HEK293 (cell line): ENCODE measurements at regions not wholly inside any gene's neighbourhood (a gene's known extent, or its start where the extent isn't known, plus 50 kb on each side); places are given as distances from the start of the nearest gene placed in this dataset.

Experiments
- CTCF ChIA-PET: fragments of 350-600 bp; formaldehyde crosslinking; extraction: SDS; loops from one replicate; lab custom pipeline; 2021; ENCODE audit warnings: antibody characterized with exemption; lab: Yijun Ruan, JAX
- POLR2A ChIA-PET: fragments of 300-600 bp; formaldehyde crosslinking; extraction: SDS; loops from one replicate; lab custom pipeline; 2020; ENCODE audit warnings: antibody characterized with exemption, inconsistent platforms; lab: Yijun Ruan, JAX
- H3K27ac ChIP-seq: fragments of 200-500 bp; sonication (Bioruptor generic); 2 replicates; pipeline ENCODE4 v1.5.1; 2014; ENCODE audit warnings: low read depth, low read length, control low read depth, inconsistent platforms; ENCODE audit errors: extremely low read depth
- H3K36me3 ChIP-seq, 2 experiments: fragments of 200-500 bp in 1 of 2; sonication (Bioruptor generic) in 1 of 2; 1 replicate in 1 of 2; 2 replicates in 1 of 2; pipeline ENCODE4 v1.5.1; 2014 to 2017; ENCODE audit warnings: inconsistent platforms in 2 of 2, low read length in 2 of 2; ENCODE audit not compliant: control insufficient read depth in 2 of 2, insufficient read depth in 1 of 2
- H3K4me1 ChIP-seq: fragments of 200-500 bp; sonication (Bioruptor generic); 2 replicates; pipeline ENCODE4 v1.5.1; 2014; ENCODE audit warnings: mild to moderate bottlenecking, low read length, inconsistent platforms; ENCODE audit not compliant: control insufficient read depth, insufficient read depth
- H3K4me3 ChIP-seq: 2 replicates; pipeline ENCODE4 v1.5.1; 2011; ENCODE audit warnings: low read depth, mild to moderate bottlenecking, control low read depth, low read length, moderate library complexity
- H3K9me3 ChIP-seq: fragments of 200-500 bp; sonication (Bioruptor generic); 2 replicates; pipeline ENCODE4 v1.5.1; 2014; ENCODE audit warnings: low read depth, low read length, inconsistent platforms; ENCODE audit not compliant: control insufficient read depth, insufficient read depth
- MZF1 ChIP-seq: fragments of 450-650 bp; formaldehyde crosslinking; IDR thresholded peaks from 2 replicates; pipeline ENCODE4 v1.5.1; 2017; ENCODE audit warnings: missing biosample characterization, missing genetic modification characterization, borderline replicate concordance
- ZBTB17 ChIP-seq: fragments of 450-650 bp; formaldehyde crosslinking; IDR thresholded peaks from 2 replicates; pipeline ENCODE4 v1.5.1; 2016; ENCODE audit warnings: missing biosample characterization, missing genetic modification characterization
- ZBTB49 ChIP-seq: fragments of 450-650 bp; formaldehyde crosslinking; IDR thresholded peaks from 2 replicates; pipeline ENCODE4 v1.5.1; 2016; ENCODE audit warnings: missing biosample characterization, missing genetic modification characterization, low read depth
- ZBTB8A ChIP-seq: fragments of 450-650 bp; formaldehyde crosslinking; IDR thresholded peaks from 2 replicates; pipeline ENCODE4 v1.5.1; 2016; ENCODE audit warnings: missing biosample characterization, missing genetic modification characterization
- ZFHX2 ChIP-seq: fragments of 450-650 bp; formaldehyde crosslinking; conservative IDR thresholded peaks from 2 replicates; pipeline ENCODE4 v1.5.1; 2016; ENCODE audit warnings: missing biosample characterization, missing genetic modification characterization
- ZFP3 ChIP-seq: fragments of 450-650 bp; formaldehyde crosslinking; IDR thresholded peaks from 2 replicates; pipeline ENCODE4 v1.5.1; 2016; ENCODE audit warnings: low read depth, missing biosample characterization, missing genetic modification characterization
- ZFP69B ChIP-seq: fragments of 450-650 bp; formaldehyde crosslinking; IDR thresholded peaks from 2 replicates; pipeline ENCODE4 v1.5.1; 2016; ENCODE audit warnings: missing biosample characterization, missing genetic modification characterization
- ZNF19 ChIP-seq: fragments of 450-650 bp; formaldehyde crosslinking; IDR thresholded peaks from 2 replicates; pipeline ENCODE4; 2016; ENCODE audit warnings: missing biosample characterization, missing genetic modification characterization, low read depth
- ZNF23 ChIP-seq: fragments of 450-650 bp; formaldehyde crosslinking; IDR thresholded peaks from 2 replicates; pipeline ENCODE4 v1.5.1; 2016; ENCODE audit warnings: missing biosample characterization, missing genetic modification characterization, borderline replicate concordance
- ZNF280D ChIP-seq: fragments of 450-650 bp; formaldehyde crosslinking; IDR thresholded peaks from 2 replicates; pipeline ENCODE4 v1.5.1; 2016; ENCODE audit warnings: missing biosample characterization, missing genetic modification characterization
- ZNF292 ChIP-seq: fragments of 450-650 bp; formaldehyde crosslinking; IDR thresholded peaks from 2 replicates; pipeline ENCODE4 v1.5.1; 2016; ENCODE audit warnings: low read depth, missing biosample characterization, missing genetic modification characterization, borderline replicate concordance
- ZNF391 ChIP-seq: fragments of 450-650 bp; formaldehyde crosslinking; IDR thresholded peaks from 2 replicates; pipeline ENCODE4 v1.5.1; 2016; ENCODE audit warnings: low read depth, missing biosample characterization, missing genetic modification characterization, borderline replicate concordance
- ZNF530 ChIP-seq: fragments of 450-650 bp; formaldehyde crosslinking; IDR thresholded peaks from 2 replicates; pipeline ENCODE4 v1.5.1; 2016; ENCODE audit warnings: low read depth, missing biosample characterization, missing genetic modification characterization
- ZNF600 ChIP-seq: fragments of 450-650 bp; formaldehyde crosslinking; IDR thresholded peaks from 2 replicates; pipeline ENCODE4 v1.5.1; 2016; ENCODE audit warnings: missing biosample characterization, missing genetic modification characterization
- ZNF623 ChIP-seq: fragments of 450-650 bp; formaldehyde crosslinking; IDR thresholded peaks from 2 replicates; pipeline ENCODE4 v1.5.1; 2016; ENCODE audit warnings: missing biosample characterization, missing genetic modification characterization
- ZNF660 ChIP-seq: fragments of 450-650 bp; IDR thresholded peaks from 2 replicates; pipeline ENCODE4 v1.5.1; 2018; ENCODE audit warnings: missing biosample characterization, mild to moderate bottlenecking, missing genetic modification characterization
- ZNF776 ChIP-seq: fragments of 450-650 bp; formaldehyde crosslinking; IDR thresholded peaks from 2 replicates; pipeline ENCODE4 v1.5.0; 2017; ENCODE audit warnings: missing biosample characterization, missing genetic modification characterization, borderline replicate concordance

GRCh38 chr16:59655031-59655430 lies 920.9 kb upstream of the GOT2 start:
- no peaks in the 10 kb centered on the region for H3K36me3 ChIP-seq
- H3K9me3 ChIP-seq, result no peaks in the 10 kb centered on the region
- no peak for TF ChIP-seq ZBTB17 (tag by site-specific recombination)
- no peak for TF ChIP-seq ZNF530
- TF ChIP-seq ZNF623 (tag by site-specific recombination), result no peak
- TF ChIP-seq ZNF23, result no peak
- no peak for TF ChIP-seq MZF1
- TF ChIP-seq ZNF391, result no peak
- no peak for TF ChIP-seq ZFP3 (tag by site-specific recombination)
- TF ChIP-seq ZBTB49, result no peak
- TF ChIP-seq ZFP69B (tag by site-specific recombination), result no peak
- H3K27ac ChIP-seq, result no peak overlapping the region
- no peaks in the 10 kb centered on the region for H3K4me1 ChIP-seq
- H3K4me3 ChIP-seq, result no peak overlapping the region
- POLR2A ChIA-PET, result no interaction called here
- CTCF ChIA-PET, result no interaction called here

GRCh38 chr16:59654455-59654854 lies 920.3 kb upstream of the GOT2 start:
- POLR2A ChIA-PET, result no interaction called here
- CTCF ChIA-PET, result no interaction called here
- Histone ChIP-seq H3K4me1 (no peaks in the 10 kb centered on the region), H3K4me3 (no peak overlapping the region), H3K27ac (no peak overlapping the region), H3K36me3 (no peaks in the 10 kb centered on the region), H3K9me3 (no peaks in the 10 kb centered on the region)
- no peak for TF ChIP-seq ZNF280D (tag by site-specific recombination)
- no peak for TF ChIP-seq ZNF292 (tag by site-specific recombination)
- TF ChIP-seq ZFHX2 (tag by site-specific recombination), result no peak

DNA sequence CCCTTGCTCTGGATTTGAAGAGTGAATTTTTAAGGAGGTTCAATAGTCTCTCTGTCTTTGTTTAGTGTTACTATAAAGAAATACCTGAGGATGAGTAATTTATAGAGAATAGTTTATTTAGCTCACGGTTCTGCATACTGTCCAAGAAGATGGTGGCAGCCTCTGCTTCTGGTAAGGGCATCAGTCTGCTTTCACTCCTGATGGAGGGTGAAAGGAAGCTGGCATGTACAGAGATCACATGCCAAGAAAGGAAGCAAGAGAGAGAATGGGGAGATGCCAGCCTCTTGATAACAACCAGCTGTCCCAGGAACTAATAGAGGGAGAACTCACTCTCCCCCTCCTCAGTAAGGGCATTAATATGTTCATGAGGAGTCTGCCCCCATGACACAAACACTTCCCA lies 917.5 kb upstream of the GOT2 start:
- CTCF ChIA-PET, result no interaction called here
- H3K4me1 ChIP-seq, result no peaks in the 10 kb centered on the region
- no peak overlapping the region for H3K4me3 ChIP-seq
- no peaks in the 10 kb centered on the region for H3K36me3 ChIP-seq
- POLR2A ChIA-PET, result no interaction called here
- H3K9me3 ChIP-seq, result no peaks in the 10 kb centered on the region
- H3K27ac ChIP-seq, result no peak overlapping the region
- no peak for TF ChIP-seq ZNF292 (tag by site-specific recombination)
- no peak for TF ChIP-seq ZNF776 (tag by site-specific recombination)
- no peak for TF ChIP-seq ZNF660 (tag by site-specific recombination)
- no peak for TF ChIP-seq ZNF19
- no peak for TF ChIP-seq ZNF600 (tag by site-specific recombination)
- TF ChIP-seq ZBTB8A, result no peak
